Prostate gland (tissue), 2 donors: ENCODE measurements at regions not wholly inside any gene's neighbourhood (a gene's known extent, or its start where the extent isn't known, plus 50 kb on each side); places are given as distances from the start of the nearest gene placed in this dataset.

Experiments used
- DNase-seq: peaks from one replicate; pipeline ENCODE4 v3.0.0-alpha.2; 2019; ENCODE audit warnings: low spot score
- H3K27ac ChIP-seq, 2 donors: fragments of 200-600 bp; sonication (generic); 2 replicates each; pipeline ENCODE4 v1.5.1; 2017 to 2019
- H3K27me3 ChIP-seq: fragments of 200-600 bp; sonication (generic); replicated peaks from 2 replicates; pipeline ENCODE4 v1.5.1; 2019; ENCODE audit not compliant: insufficient read depth
- H3K36me3 ChIP-seq, 2 donors: fragments of 200-600 bp; sonication (generic); 1 replicate in 1 of 2; 2 replicates in 1 of 2; pipeline versions ENCODE4 v1.5.1 to v1.8.1; 2017 to 2019
- H3K4me1 ChIP-seq: fragments of 200-600 bp; sonication (generic); replicated peaks from 2 replicates; pipeline ENCODE4 v1.5.1; 2019
- H3K4me3 ChIP-seq, 2 donors: fragments of 200-600 bp; sonication (generic); 2 replicates each; pipeline ENCODE4 v1.5.1; 2017 to 2019
- H3K9me3 ChIP-seq: fragments of 200-600 bp; sonication (generic); 2 replicates; pipeline ENCODE4 v1.5.1; 2017
- CTCF ChIP-seq, 4 experiments: fragments of 200-600 bp in 2 of 4; fragments of 450-650 bp in 2 of 4; sonication (generic) in 2 of 4; IDR thresholded peaks; 1 replicate in 3 of 4; 2 replicates in 1 of 4; pipeline ENCODE4 v1.5.1; 2016 to 2019; ENCODE audit warnings: antibody characterized with exemption in 4 of 4, mild to moderate bottlenecking in 2 of 4, moderate library complexity in 2 of 4
- POLR2A ChIP-seq: fragments of 450-650 bp; IDR thresholded peaks from one replicate; pipeline ENCODE4 v1.6.1; 2016; ENCODE audit warnings: antibody characterized with exemption, mild to moderate bottlenecking
- POLR2AphosphoS5 ChIP-seq: sonication (generic); formaldehyde crosslinking; IDR thresholded peaks from one replicate; pipeline ENCODE4 v1.6.1; 2017; ENCODE audit warnings: antibody characterized with exemption
- WGBS: methylation state at CpG from one replicate; pipeline ENCODE4 v1.1.5; 2018; 5-methylcytosine and 5-hydroxymethylcytosine counted together
- intact Hi-C: fragments of 100-400 bp; cut with DNase I; formaldehyde crosslinking; loops from one replicate; pipeline ENCODE4 v1.14.2; 2022

DNA sequence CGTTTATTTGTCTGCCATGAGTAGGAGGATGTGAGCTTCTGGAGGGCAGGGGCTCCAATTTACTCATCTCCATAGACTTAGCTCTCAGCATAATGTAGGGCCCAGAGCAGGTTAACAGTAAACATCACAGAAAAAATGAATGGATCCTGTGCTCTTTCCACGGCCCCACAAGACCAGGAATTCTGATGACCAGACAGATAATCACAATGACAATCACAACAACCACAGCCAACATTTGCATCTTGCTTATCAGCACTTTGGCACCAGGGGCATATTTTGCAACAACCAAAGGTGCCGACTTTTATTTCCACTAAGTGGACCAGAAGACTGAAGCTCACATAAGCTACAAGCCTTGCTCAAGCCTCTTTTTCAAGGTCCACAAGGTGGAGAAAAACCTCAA is 68.9 kb upstream of the ANKRD34C start:
- Histone ChIP-seq H3K4me3 (no peak overlapping the region), H3K27me3 (peaks cover 2% of the 10 kb centered on the region), H3K4me1 (no peaks in the 10 kb centered on the region), H3K9me3 (no peaks in the 10 kb centered on the region), H3K36me3 (no peaks in the 10 kb centered on the region), H3K27ac (no peak overlapping the region)
- intact Hi-C loops, result no loop called here
- DNase-seq, result no peak
- WGBS, result 49% methylated on average over 3 of the region's 3 CpGs
- no peak for TF ChIP-seq CTCF (IDR thresholded peaks at IDR 0.05)
- no peak for TF ChIP-seq POLR2A
- TF ChIP-seq POLR2AphosphoS5, result no peak

DNA sequence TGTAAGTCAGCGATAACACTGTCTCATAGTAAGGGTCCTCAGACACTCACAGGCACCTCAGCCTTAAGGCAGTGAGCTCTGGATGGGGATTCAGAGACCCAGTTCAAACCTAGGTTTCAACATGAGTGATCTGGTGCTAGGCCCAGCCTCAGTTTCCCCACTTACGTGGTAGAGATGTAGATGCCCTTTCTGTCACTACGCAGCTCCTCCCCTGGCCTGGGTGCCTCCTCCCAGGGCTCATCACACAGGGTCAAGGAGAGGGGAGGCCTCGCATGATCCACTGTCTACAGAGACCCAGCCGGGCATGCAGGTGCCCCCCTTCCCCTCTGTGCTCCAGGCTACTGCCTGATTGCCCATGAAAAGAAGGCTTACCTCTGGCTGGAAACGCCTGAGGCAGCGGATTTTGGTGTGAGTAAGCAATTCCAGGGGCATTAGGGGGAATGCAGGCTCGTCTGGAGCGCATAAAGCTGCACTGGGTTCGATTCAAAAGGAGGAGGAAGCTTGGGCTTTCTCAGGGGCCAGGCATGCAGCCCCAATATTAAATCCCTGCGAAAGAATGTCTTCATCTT is 69.8 kb upstream of the ANKRD34C start:
- Histone ChIP-seq H3K4me3 (no peak overlapping the region), H3K27ac (no peak overlapping the region), H3K36me3 (no peaks in the 10 kb centered on the region), H3K9me3 (no peaks in the 10 kb centered on the region), H3K4me1 (no peaks in the 10 kb centered on the region), H3K27me3 (peaks cover 2% of the 10 kb centered on the region)
- intact Hi-C loops, result no loop called here
- 61% methylated on average over 11 of the region's 11 CpGs for WGBS
- DNase-seq, result no peak
- no peak for TF ChIP-seq POLR2AphosphoS5
- no peak for TF ChIP-seq POLR2A
- TF ChIP-seq CTCF (IDR thresholded peaks at IDR 0.05), result no peak

DNA sequence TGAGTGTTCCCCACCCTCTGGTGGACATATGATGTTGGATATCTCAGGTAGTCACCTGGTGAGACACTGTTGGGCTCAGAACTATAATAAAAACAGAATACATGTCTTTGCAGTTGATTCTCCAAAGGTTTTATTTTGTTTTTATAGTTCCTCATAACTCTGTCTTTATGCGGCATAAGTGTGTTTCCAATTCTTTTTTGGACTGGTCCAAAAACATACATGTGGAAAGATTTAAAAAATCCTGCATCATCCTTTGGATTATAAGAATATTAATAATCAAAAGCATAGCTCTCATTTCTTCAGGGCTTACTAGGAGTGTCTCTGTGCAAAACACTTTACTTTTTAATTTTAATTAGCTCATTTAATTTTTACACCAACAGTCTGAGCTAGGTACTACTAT is 71.0 kb upstream of the ANKRD34C start:
- 75% methylated on average over 1 of the region's 1 CpG for WGBS
- no peak overlapping the region for H3K4me3 ChIP-seq
- DNase-seq, result no peak
- no peaks in the 10 kb centered on the region for H3K9me3 ChIP-seq
- intact Hi-C loops, result no loop called here
- H3K4me1 ChIP-seq, result no peaks in the 10 kb centered on the region
- no peak for TF ChIP-seq POLR2A
- TF ChIP-seq CTCF (IDR thresholded peaks at IDR 0.05), result no peak
- TF ChIP-seq POLR2AphosphoS5, result no peak
- H3K36me3 ChIP-seq, result no peaks in the 10 kb centered on the region
- H3K27me3 ChIP-seq, result peaks cover 2% of the 10 kb centered on the region
- H3K27ac ChIP-seq, result no peak overlapping the region

DNA sequence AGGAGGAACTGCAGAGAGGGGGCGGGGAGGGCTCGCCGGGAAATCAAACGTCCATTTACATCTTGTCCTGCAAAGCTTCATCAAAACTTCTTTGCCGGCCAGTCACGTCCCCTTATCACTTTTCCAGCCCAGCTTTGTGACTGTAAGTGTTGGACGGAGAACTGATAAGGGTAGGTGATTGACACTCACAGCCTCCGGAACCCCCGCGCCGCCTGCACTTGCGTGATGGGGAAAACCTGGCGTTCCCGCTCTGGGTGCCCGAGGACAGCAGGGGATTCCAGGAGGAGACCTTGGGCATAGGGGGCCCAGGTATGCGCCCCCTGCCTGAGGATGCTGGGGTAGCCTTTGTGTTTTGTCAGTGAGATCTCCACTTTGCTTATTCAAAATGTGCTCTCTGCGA is 72.8 kb upstream of the ANKRD34C start:
- Histone ChIP-seq H3K27ac (no peak overlapping the region), H3K9me3 (no peaks in the 10 kb centered on the region), H3K4me1 (no peaks in the 10 kb centered on the region), H3K36me3 (no peaks in the 10 kb centered on the region), H3K4me3 (no peak overlapping the region), H3K27me3 (peaks cover 2% of the 10 kb centered on the region)
- TF ChIP-seq POLR2A (no peak), POLR2AphosphoS5 (no peak), CTCF (IDR thresholded peaks at IDR 0.05) (no peak)
- intact Hi-C loops, result no loop called here
- no peak for DNase-seq
- WGBS, result 10% methylated on average over 17 of the region's 17 CpGs

GRCh38 chr15:79209116-79209515 is 73.4 kb upstream of the ANKRD34C start:
- H3K4me1 ChIP-seq, result no peaks in the 10 kb centered on the region
- H3K36me3 ChIP-seq, result no peaks in the 10 kb centered on the region
- intact Hi-C loops, result no loop called here
- no peak for DNase-seq
- no peak overlapping the region for H3K4me3 ChIP-seq
- peaks cover 2% of the 10 kb centered on the region for H3K27me3 ChIP-seq
- H3K9me3 ChIP-seq, result no peaks in the 10 kb centered on the region
- WGBS, result 81% methylated on average over 7 of the region's 7 CpGs
- TF ChIP-seq POLR2AphosphoS5, result no peak
- no peak for TF ChIP-seq POLR2A
- no peak for TF ChIP-seq CTCF (IDR thresholded peaks at IDR 0.05)
- no peak overlapping the region for H3K27ac ChIP-seq
